HG03432 (cell line): ENCODE measurements at regions not wholly inside any gene's neighbourhood (a gene's known extent, or its start where the extent isn't known, plus 50 kb on each side); places are given as distances from the start of the nearest gene placed in this dataset.
"Not testable (repeated sequence)": the region's sequence is repeated elsewhere in the genome, so short reads cannot be mapped to it uniquely, and the experiment has no call there.

Source experiments
- ATAC-seq: cut with Tn5 transposase; IDR thresholded peaks from one replicate; pipeline ENCODE4 v1.9.1; 2021; ENCODE audit warnings: mild to moderate bottlenecking, moderate library complexity; ENCODE audit not compliant: unreplicated experiment

DNA sequence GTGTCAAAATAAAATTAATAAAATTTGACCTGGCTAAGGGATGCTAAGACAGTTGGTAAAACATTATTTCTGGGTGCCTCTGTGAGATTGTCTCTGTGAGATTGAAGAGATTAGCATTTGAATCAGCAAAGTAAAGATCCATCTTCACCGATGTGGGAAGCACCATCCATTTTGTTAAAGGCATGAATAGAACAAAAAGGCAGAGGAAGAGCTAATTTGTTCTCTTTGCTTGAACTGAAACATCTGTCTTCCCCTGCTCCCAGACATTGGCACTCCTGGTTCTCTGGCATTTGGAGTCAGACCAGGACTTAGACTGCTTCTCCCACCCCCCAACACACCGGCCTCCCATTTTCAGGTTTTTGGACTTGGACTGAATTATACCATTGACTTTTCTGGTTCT is 603.8 kb upstream of the LINC00305 start:
- no peak for ATAC-seq

DNA sequence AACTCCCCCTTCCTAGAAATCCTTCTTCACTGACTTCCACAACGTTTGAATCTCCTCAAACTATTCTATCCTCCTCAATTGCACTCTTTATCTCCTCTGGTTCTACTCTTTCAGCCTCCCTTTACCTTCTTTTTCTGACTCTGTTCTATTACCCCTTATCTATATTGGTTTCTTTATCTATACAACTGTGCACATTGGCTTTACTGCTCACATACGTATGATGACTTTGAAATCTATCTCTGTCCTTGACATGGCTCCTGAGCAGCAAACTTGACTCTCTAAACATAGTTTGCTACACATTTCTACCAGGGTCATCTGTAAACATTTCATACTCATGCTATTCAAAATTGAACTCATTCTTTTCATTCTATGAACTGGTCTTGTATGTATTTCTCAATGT is 601.0 kb upstream of the LINC00305 start:
- no peak for ATAC-seq

DNA sequence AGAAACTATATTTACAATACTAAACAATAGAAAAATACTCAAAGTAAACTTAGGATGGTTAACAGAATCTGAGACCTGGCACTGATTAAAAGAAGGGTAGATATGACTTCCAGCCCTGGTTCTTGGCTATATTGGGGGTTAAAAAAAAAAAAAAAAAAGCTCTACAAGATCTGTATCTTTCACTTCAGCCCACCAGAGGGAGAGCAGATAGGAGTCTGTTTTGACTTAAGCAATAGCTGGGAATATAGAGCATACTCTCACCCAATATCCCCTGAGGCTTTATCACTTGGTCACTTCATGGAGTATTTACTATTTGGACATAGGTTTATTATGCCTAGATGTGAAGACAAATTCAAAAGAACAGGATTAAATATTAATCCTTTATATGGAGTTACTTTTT is 598.9 kb upstream of the LINC00305 start:
- ATAC-seq, result no peak

DNA sequence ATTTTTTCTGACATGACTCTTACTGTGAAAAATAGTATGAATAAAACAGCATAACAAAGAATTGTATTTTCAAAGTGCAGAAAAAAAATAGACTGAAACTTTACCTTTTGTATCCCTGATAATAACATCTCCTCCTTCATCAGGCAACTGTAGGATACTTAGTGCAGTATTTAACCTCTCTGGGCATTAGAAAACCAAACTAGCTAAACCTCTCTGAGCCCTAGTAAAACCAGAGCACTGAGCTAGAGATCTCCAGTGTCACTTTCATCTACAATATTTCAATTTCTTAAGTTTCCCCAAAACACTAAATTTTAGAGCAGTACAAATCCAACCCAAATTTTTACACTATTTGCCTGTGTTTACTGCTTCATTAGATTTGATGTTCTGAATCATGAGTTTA is 594.0 kb upstream of the LINC00305 start:
- ATAC-seq, result no peak

DNA sequence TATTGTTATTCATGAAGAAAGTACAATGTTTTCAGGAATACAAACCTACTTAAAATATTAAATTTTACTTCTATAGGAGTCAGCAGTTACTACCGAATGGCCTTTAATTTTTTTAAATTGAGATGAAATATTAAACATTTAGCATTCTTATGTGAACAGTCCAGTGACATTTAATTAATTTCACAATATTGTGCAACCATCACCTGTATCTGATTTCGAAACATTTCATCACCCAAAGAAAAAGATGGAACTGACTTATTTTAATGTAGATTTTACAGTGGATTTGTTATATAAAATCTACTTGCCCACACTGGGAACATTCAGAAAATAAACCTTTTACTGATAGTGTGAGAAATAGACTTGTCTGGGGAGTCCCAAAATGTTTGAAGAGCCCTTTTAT is 585.2 kb upstream of the LINC00305 start:
- ATAC-seq, result no peak

DNA sequence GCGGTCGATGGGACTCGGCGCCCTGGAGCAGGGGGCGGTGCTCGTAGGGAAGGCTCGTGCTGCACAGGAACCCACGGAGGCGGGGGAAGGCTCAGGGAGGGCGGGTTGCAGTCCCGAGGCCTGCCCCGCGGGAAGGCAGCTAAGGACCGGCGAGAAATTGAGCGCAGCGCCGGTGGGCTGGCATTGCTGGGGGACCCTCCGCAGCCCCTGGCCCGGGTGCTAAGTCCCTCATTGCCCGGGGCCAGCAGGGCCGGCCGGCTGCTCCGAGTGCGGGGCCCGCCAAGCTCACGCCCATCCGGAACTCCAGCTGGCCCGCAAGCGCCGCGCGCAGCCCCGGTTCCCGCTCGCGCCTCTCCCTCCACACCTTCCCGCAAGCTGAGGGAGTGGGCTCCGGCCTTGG is 576.8 kb upstream of the LINC00305 start:
- not testable (repeated sequence) for ATAC-seq

DNA sequence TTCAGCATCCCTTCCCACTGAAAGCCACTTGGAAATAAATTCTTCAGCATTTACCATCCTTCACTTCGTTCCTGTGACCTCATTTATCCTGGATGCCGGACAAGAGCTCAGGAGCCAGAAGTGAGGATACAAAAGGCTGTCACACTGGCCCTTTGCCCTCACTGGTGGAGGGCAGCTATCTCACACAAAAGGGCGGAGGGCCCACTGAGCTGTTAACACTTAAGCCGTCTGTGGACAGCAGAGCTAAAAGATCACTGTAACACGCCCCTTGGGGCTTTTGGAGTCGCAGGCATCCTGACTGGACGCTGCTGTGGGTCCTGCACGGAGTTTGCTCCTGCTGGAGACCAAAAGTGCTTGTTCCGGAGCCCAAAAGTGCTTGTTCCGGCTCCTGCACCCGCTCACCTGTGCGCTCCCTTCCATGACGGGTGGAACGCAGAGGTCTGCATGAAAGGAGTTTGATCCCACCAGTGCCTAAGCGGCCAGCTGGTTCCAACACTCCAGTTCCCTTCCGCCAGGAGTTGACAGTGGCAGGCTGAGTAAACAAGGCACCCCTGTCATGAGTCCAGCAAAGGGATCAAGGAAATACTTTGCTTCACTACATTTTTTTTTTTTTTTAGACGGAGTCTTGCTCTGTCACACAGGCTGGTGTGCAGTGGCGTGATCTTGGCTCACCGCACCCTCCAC is 572.0 kb upstream of the LINC00305 start:
- no peak for ATAC-seq

DNA sequence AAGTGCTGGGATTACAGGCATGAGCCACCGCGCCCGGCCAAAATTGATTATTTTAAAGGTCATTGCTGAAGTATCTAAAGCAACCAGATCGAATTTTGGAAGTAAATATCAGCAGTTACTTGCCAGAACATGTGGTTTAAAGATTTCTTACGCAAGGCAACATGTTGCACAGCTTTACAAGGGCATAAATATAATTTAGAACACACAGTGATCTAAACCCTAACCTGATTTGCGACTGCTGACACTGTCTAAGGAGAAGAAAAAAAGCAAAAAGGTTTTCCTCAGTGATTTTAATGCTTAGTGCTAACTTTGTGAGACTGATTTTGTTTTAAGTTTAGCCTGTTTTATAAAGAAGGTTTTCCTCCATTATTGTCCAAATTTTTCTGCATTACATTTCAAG is 569.9 kb upstream of the LINC00305 start:
- ATAC-seq, result no peak

DNA sequence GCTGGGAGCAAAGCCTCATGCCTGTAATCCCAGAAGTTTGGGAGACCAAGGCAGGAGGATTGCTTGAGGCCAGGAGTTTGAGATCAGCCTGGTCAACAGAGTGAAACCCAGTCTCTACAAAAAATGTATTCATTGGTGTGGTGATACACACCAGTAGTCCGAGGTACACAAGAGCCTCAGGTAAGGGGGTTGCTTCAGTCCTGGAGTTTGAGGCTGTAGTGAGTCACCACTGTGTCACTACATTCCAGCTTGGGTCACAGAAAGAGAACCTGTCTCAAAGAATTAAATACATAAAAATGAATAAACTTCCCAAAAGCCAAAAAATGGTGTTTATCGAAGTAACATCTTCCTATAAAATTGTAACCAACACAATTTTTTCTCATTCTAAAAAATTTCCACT is 568.1 kb upstream of the LINC00305 start:
- ATAC-seq, result no peak

DNA sequence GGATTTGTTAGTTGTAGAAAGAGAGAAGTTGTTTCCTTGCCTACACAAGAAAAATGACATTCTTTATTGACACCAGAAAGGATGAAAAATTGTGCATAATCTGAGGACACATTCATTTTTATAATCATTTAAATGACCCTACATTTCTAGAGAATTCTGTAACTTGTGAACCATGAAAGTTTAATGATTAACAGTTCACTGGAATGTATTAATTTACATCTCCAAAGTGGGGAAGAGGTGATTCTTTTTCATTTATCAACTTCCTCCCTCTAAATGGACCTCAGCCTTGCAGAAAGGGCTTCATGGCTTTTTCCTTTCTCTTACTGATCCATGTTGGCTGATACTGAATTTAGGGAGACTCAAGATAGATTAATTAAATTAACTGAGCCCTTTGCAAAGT is 565.2 kb upstream of the LINC00305 start:
- no peak for ATAC-seq

DNA sequence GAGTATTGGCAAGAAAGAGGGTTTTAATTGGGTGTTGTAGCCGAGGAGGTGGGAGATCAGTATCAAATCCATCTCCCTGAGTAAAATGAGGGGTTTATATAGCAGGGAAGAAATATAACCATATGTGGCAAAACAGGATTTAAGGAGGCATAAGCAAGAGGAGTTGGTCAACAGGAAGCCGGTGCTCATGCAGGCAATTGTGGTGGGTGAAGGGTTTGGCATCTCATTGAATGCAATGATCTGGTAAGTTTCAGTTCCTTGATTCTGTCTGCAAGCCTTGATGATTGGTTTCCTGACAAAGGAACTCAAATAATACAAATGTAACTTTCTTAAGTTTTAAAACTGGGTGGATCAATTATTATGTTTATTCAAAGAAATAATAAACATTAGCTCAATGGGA is 564.4 kb upstream of the LINC00305 start:
- peak; percentile 98 for ATAC-seq

DNA sequence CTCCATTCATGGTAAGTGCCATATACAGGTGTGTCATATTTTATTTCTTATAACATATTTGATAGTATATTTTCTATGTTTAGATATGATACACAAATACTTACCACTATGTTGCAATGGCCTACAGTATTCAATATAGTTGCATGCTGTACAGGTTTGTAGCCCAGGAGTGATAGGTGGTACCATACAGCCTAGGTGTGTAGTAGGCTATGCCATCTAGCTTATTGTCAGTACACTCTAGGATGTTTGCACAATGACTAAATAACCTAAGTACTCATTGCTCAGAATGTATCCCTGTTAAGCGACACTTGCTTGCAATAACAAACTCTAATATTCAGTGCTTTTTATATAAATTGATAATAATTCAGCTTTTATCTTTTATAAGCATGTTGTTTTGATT is 563.1 kb upstream of the LINC00305 start:
- ATAC-seq, result no peak

DNA sequence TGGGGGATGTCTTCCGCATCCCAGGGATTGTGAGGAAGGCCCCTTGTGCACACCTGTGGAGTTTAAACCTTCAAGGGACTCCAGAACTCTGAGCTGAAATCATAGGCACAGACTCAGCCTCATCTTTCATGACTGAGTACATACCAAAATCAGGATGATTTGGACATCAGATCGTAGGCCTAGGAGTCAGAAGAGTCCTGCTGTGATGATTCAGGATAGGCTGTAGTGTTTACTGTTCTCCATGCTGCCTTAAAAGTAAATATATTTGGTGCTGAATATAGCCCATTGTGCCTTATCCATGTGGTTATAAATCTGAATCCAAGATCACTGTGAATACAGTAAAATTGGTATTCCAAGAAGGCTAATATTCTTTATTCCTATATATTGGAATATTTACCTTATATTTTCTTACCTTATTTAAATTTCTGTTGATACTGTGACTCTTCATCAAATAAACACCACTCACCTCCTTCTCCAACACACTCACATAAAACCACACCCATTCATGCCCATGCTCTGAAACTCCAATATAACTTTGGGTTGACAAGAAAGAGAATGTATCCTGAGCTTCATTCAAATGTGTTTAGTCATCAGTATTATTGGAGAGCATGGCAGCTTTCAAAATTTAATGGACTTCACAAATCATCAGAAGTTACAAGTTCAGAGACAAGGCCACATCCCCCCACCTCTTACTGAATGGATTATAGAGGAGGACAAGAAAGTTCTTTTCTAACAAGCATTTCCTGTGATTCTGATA is 561.4 kb upstream of the LINC00305 start:
- no peak for ATAC-seq

DNA sequence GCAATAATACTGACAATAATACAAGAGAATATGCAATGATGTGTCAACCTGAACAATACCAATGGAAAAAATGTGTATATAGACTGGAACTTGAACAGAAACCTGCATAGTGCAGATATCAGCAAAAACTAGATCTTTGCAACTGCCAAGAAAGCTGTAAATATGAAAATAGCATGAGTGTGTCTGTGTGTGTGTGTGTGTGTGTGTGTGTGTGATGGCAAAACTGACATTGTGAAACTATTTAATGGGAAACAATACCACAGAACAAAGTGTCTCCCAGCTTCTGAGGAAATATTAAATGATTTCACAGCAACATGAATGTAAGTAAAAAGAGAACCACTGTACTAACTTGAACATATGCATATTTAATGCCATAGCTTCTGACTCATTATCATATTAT is 558.2 kb upstream of the LINC00305 start:
- ATAC-seq, result no peak

DNA sequence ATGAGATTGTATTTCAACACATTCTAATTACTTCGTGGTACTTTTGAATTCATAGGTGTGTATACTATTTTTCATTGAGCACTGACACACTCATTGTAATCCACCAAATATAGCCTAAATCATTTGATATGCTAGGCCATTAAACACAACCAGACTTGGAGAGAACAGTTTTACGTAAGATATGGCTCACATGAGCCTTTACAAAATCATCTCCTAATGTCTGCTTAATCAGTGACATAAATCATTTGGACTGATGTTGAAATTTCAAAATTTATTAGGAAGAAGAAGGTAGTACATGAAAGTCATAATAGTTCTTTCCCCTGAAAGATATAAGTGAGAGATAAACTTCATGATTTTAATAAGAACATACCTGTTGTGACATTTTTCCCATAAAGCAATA is 550.2 kb upstream of the LINC00305 start:
- ATAC-seq, result no peak

DNA sequence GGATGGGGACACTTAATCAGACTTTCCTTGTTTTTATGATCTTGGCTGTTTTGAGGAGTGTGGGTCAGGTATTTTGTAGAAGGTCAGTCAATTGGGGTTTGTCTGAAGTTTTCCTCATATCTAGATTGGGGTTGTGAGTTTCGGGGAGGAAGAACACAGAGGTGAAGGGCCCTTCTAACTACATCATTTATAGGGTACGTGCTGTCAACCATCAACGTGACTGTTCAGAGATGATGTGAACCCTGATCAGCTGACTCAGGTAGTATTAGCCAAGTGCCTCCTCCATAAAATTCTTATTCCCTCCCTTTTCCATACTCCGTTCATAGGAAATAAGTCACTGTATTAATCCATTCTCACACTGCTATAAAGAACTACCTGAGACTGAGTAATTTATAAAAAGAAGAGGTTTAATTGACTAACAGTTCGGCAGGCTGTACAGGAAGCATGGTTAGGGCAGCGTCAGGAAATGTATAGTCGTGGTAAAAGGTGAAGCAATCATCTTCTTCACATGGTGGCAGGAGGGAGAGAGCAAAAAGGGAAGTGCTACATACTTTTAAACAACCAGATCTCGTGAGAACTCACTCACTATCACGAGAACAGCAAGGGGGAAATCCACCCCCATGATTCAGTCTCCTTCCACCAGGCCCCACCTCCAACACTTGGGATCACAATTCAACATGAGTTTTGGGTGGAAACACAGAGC is 547.1 kb upstream of the LINC00305 start:
- no peak for ATAC-seq

DNA sequence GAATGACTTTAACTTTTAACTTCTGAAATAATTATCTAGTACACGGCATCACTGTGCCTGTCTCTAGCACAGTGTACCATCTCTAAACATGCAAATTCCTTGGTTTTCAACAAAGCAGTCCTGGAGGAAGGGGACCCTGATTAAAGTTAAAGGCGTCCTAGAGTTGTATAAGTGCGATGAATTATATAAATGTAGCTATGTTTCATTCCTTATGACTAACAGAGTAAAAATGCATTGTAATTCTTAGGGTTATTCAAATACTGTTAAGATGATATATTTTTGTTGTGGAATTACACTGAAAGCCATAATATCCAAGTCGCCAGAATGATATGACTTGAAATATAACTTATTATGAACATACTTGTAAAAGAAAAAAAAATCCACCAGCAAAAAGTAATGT is 544.9 kb upstream of the LINC00305 start:
- no peak for ATAC-seq

DNA sequence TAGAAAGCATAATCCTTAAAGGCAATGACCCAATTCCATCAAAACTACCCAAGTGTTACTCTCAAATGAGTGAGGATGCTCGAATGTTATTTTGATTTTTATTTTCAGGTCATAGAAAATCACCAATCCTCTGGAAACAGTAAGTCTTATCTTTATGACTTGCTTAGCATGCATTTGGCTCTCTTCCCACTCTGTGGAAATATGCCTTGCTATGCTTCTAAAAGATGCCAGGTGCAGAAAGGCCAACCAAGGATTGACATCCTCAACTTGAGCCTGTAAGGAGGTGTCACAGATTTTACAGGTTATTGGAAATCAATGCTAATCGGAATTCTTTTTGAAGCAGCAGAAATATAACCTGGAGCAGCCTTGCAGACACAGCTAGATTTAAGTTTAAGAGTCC is 543.9 kb upstream of the LINC00305 start:
- ATAC-seq, result no peak

DNA sequence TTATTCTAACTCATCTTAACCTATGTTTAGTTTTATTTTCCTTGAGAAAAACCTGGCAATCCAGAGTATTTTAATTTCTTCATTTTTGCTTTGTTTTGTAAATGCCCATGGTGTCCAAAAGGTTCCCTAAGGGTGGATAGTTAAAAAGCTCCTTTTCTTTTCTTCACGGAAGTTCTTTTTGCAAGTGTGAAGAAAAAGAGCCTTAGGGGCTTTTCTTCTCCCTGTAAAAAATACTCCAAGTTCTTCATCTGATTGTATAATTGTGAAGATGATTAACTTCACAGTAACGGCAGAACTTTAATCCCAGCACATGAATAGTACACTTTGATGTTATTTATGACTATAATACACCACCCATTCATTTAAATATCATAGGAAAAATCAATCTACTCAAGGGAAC is 530.2 kb upstream of the LINC00305 start:
- no peak for ATAC-seq

DNA sequence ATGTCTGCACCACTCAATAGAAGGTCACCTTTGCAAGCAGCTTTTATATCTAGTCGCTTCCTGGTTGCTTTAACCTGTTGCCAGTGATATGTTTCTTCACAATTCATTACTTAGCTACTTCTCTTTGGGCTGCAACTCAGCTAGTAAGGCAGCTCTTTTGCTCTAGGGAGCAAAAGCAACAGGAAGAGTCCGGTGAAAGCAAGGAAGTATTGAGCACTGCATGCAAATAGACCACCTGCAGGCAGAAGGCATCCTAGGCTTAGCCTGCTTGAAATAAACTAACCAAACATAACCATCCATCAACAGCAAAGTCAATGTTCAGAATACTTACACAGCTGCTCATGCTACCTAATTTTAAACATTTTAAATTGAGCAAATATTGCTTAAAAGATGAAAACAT is 529.2 kb upstream of the LINC00305 start:
- no peak for ATAC-seq

DNA sequence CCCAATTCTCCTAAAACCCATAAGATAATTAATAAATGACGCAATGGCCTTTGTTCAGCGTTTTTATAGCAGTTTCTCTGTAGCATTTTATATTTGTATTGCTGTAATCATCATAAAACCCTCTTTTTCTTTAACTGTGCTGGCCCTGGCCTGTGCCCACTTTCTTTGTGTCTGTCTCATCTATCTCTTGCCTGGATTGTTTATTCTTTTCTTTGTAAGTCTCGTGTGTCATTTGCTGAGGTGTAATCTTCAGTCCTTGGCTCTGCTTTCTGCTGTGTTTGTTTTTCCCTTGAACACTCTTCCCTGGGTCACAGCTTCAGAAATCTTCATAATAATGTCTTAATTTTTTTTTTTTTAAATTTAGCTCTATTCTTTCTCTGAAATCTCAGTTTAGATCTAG is 525.8 kb upstream of the LINC00305 start:
- ATAC-seq, result no peak

DNA sequence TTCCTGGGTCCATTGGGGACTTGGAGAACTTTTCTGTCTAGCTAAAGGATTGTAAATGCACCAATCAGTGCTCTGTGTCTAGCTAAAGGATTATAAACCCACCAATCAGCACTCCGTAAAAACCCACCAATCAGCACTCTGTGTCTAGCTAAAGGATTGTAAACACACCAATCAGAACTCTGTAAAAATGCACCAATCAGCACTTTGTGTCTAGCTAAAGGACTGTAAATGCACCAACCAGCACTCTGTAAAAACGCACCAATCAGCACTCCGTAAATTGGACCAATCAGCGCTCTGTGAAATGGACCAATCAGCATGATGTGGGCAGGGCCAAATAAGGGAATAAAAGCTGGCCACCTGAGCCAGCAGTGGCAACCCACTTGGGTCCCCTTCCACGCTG is 522.4 kb upstream of the LINC00305 start:
- ATAC-seq, result not testable (repeated sequence)
